Activated CD4-positive, alpha-beta T cell treated with anti-CD3 and anti-CD28 coated beads for 1 hour (primary cell): ENCODE measurements at regions not wholly inside any gene's neighbourhood (a gene's known extent, or its start where the extent isn't known, plus 50 kb on each side); places are given as distances from the start of the nearest gene placed in this dataset.

ENCODE experiments used
- DNase-seq: peaks from one replicate; pipeline ENCODE4 v3.0.0-alpha.2; 2020

DNA sequence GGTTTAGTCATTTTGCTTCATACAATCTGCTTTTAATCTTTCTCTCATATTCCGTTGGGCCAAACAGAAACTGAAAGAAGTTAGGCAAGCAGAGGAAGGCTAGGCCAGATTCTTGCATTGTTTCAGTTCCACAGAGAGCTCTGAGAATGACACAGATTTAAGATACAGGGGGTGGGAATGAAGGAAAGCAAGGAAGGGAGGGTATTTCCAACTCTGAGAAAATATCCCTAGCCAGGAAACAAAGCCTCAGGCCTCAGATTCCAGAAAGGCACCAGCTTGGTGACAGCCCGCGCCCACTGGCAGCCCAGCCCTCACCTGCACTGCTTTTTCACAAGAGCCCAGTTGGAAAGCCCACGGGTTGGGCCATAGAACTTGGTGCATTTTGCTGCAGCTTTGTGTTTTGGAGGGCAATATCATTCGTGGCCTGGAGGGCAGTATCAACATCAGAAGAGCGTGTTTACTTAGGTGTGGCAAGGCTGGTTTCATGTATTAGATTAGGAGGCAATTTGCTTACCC lies 63.5 kb downstream of the ENC1 start:
- no peak for DNase-seq

- no peak for DNase-seq
These were observed 64.6 kb downstream of the ENC1 start for GRCh38 chr5:74575741-74576538.

DNA sequence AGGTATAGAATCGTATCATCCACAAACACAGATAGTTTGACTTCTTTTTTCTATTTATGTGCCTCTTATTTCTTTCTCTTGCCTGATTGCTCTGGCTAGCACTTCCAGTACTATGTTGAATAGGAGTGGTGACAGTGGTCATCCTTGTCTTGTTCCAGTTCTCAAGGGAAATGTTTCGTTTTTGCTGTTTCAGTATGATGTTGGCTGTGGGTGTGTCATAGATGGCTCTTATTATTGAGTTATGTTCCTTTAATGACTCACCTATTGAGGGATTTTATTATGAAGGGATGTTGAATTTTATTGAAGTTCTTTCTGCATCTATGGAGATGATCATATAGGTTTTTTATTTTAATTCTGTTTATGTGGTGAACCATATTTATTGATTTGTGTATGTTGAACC lies 70.3 kb downstream of the ENC1 start:
- DNase-seq: no peak

DNA sequence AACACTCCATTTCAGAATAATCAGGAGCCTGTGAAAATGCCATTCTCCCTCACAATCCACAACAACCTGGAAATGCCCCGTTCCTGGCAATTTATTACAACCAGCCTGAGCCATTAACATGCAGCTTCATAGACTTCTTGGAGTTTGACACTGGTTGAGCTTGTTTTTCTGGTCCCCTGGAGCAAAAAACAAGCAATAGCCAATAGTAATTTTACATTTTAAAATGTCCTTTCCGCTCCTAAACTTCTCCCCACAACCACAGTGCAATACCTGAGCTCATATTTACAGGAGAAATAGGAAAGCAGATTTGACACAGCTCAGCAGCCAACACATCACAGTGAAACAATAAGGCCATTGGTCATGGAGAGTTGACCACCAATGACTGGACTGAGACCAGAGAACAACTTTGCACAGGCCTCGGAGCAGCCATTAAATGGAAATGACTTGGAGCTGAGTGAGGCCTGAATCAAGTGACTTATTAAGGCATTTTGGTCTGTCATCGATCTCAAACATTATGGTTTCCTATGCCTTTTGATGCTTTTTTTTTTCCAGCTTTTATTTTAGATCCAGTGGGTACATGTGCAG lies 73.0 kb downstream of the ENC1 start:
- DNase-seq: no peak

GRCh38 chr5:74562122-74562521 lies 78.4 kb downstream of the ENC1 start:
- no peak for DNase-seq

GRCh38 chr5:74560245-74560644 lies 80.3 kb downstream of the ENC1 start:
- no peak for DNase-seq

DNA sequence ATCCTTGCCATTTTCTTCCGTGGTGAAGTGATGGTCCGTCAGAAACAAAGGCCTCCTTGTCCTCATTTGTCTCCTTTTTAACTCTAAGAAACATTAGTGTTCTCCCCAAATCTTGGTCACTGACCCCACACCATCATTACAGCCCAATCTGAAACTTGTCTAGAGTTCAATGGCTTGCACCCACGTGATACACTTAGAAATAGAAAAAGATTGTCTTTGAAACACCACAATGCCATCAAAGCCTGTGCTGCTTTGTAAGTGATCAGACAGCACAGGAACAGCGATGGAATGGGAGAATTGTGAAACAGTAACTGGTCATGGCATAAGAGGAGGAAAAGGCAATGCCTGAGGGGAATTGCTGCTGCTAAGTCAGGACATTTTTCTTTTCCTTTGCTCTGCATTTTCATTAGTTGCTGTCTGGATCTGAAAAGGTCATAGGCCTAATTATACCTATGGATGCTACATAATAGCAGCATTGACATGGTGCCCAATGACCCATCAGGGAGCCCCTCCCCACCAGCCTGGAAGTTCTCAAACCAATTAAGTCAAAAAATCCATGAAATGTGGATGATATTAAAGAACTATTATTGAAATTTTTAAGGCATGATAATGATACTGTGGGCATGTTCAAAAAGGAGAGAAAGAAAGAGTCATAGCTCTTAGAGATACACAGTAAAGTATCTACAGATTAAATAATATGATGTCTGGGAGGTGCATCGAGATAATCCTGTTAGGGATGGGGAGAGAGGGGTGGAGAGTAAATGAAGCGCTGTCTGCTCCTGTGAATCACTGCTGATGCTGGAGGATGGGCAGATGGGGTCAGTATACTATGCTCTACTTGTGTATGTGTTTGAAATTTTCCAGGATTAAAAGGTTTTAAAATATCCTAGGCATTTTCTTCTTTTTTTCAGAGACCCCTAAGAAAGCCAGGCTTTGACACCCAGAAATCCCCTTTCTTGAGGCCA lies 83.6 kb downstream of the ENC1 start:
- DNase-seq: no peak

DNA sequence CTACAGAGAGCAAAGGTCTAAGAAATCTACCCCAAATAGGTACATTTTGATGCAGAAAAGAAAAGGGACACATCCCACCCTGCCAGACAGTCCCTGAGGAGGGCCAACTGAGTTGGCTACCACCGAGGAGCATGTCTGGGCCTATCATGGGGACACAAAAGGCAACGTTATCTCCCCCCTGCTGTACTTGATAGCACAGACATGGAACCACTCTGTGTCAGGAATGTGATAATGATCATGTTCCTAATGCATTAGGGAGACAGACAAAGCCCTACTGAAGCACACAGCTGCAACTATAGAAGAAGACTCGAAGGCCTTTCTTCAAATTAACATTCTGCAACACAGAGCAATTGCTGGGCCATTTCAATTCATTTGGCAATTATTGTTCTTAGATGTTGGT lies 84.5 kb downstream of the ENC1 start:
- no peak for DNase-seq

DNA sequence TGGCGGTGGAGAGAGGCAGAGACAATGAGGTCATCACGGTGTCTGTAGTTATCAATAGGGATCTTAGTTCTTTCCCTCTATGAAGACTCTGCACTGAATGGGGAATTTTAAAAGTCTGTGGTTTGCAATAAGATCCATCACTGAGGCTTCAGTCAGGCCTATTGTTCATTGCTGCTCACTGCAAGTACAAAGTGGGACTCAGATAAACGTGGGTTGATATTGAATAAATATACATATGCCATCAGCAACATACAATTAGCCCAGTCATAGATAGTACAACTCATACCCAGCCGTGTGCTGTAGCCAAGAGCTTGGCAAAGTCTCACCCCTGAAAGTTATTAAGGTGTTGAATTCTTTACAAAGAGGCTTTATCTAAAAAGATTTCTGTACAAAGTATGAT lies 88.4 kb downstream of the ENC1 start:
- DNase-seq: no peak

DNA sequence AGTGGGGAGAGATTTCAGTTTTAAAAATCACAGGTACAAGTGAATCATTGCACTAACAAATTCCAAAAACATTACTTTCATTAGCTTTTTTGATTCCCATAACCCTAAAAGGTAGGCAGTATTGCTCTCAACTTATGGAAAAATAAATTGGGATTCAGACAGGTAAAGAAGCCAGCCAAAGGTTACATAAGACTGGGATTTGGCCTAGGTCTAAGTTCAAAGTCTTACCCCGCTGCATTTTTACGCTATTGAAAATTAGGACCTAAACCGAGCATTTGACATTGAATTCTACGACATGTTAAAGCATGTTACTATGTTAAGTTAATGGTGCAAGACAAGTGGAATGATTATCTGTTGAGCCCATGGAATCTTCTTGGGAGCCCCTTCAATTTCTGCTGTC lies 89.6 kb downstream of the ENC1 start:
- DNase-seq: no peak

DNA sequence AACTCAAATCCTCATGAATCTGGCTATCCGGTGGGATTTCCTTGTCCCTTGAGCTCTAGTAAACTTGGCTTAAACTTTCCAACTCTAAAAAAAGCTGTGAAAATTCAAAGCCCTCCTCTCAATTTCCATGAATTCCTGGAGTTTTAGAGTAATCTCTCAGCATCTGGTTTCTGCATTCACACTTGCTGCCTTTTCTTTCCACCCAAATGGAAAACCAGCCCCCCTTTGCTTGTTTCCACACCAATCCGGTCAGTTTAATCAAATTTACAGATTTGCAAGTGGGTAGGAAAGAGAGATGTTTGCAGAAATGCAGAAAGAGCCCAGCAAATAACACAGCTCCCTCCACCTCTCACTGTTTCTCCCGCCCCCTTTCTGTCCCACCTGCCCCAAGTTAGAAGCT lies 91.1 kb downstream of the ENC1 start:
- DNase-seq: no peak

- DNase-seq: no peak
These were observed 93.7 kb downstream of the ENC1 start for GRCh38 chr5:74546796-74547195.

DNA sequence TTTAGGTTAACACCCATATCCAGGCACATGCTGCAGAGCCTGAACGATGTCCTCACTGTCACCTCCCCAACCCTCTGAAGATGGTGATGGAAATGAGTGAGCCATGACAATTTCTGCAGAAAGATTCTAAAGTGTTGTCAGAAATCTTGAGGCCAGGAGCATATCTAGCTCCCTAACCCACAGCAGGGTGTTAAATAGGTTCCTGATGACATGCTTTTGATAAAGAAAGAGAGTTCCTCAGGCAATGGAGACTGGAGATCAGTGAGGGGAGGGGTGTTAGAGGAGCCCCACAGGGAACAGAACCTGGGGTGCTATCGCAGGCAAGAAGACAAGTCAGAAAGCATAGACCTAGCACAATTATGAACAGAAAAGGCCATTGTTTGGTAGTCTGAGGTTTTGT lies 95.7 kb downstream of the ENC1 start:
- DNase-seq: no peak

DNA sequence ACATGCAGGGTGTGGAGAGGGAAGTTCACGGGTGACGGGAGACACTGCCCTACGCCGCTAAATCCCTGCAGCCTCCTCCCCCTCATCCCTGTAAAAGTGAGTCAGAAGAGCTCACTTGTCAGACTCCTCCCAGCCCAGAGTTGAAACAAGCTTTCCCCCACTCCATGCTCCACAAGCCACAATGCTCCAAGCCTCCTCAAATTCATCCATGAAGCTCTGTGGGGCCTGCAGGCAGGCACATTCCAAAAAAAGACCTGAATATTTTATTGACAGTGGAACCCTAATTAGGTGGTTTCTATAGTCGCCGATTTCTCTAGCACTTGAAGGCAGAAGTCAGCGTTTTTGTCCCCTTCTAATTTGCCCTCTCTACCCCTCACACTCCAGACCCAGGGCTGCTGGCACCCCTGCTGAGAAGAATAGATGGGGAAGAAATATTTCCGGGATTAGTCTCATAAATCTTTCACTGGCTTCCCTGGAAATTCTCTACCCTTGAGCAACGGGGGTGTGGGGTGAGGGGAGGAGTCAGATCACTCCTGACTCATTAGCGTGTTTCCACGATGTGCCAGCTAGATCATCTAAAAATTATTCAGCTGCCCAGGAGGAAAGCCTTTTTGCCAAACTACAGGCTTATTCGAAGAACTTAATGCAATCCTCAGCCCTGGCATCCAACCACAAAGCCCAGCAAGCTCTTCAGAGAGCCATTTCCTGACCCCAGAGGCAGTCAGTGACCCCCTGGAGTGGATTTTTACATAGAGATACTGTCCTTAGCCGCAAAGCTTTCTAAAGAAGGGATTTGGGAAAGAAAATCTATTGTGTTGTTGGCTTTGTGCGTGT lies 97.1 kb downstream of the ENC1 start:
- no peak for DNase-seq

DNA sequence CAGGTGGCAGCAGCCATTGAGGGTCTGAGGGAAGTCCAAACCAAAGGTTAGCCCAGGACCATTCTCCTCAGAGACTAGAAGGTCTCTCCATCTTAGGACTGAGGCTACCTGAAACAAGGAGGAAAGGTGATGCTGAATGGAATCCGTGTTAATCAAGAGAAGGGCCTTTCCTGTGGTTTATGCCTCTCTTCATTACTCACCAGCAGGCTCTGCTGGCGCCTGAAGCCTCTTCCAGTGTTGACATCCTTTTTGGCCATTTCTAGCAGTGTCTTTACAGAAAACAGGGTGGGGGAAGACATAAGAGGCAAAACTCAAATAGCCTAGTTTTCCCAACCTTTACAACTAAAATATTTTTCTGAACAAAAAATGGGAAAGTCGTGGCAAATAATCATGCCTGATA lies 98.0 kb downstream of the ENC1 start:
- DNase-seq: no peak

DNA sequence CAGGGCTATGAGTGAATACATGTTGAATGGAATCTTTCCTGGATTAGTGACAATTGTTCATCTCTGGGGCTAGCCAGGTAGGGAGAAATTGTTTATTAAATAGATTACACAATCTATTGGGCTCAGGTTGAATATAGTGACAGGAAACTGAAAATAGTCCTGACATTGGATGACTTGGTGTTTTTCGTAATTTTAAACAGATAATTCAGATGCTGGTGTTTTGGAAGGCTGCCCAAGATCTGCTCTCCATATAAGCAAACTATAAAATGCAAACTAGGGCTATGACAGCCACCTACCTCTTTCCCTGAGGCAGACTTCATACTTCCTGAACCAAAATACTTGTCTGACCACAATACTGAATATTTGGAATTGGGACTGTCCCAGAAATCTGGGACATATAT lies 99.1 kb downstream of the ENC1 start:
- no peak for DNase-seq

DNA sequence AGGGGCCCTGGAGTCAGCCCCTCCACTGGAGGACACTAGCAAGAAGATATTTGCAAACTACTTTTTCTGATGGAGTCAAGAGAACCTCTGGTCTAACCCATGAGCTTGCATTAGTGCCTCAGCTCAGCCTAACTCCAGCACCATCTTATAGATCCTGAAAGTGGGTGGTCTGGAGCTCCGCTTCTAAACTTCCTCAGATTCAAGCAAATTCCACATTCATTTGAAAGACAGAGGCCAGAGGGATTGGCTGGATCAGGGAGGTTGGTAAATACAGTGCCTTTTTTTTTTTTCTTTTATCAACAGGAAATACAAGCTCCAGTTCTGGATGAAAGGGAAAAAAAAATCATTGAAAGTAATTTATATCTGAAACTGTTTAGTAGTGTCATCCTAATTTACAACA lies 99.9 kb downstream of the ENC1 start:
- DNase-seq: no peak

DNA sequence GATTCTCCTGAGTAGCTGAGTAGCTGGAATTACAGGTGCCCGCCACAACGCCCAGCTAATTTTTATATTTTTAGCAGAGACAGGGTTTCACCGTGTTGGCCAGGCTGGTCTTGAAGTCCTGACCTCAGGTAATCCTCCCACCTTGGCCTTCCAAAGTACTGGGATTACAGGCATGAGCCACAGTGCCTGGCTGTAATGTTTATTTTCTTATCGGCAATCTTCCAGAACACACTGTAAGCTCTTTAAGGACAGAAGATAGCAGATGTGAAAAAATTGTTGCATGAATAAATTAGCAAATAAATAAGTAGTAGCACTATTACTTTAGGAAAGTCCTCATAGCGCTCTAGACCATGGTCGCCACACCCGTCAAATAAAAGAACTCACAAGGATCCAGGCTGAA lies 100.5 kb downstream of the ENC1 start:
- DNase-seq: no peak

DNA sequence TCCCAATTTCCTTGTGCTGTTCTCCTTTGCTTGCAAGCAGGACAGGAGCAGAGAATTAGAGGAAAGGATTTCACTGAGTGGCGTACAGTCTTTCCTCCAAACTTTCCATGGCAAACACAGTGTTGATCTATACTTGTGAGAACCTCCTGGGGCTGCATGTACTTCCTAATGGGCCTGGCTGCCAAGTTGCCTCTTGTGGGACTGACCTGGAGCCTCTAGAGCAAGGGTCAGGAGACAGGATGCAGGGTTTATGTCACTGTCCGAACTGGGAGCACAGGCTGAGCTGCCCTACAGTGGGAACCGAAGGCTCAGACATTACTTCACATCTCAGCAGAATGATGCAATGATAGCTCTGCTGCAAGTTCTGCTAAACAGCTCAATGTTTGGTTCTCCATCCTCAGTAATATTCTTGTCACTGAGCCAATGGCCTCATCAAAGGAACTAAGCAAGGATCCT lies 102.3 kb downstream of the ENC1 start:
- DNase-seq: no peak

DNA sequence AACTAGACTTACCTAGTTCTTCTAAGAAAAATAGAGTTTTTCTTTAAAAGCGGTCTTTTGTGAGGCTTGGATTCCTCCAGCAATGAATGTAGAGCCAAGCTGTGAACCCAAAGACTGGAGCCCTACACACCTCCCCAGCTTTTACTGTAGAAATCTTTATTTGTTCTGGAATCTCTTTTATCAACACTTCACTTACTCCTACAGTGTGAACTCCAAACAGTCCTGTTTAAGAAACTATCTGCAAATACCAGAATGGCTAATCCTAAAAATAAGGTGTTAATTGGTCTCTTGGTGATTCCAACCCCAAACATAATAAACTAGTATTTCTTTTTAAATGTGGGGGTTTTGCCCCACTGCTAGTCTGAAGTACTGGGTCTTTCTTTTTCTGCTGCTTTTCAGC lies 103.9 kb downstream of the ENC1 start:
- no peak for DNase-seq

GRCh38 chr5:74535926-74536325 lies 104.6 kb downstream of the ENC1 start:
- no peak for DNase-seq

- no peak for DNase-seq
These were observed 106.0 kb downstream of the ENC1 start for GRCh38 chr5:74534397-74535129.
